ENCODE measurements at regions not wholly inside any gene's neighbourhood (a gene's known extent, or its start where the extent isn't known, plus 50 kb on each side); places are given as distances from the start of the nearest gene placed in this dataset.

GRCh38 chr2:120534457-120534856 lies 188.5 kb downstream of the INHBB start:
- DNase-seq (ENCODE audit: low read depth, low spot score) = no peak
- ChIA-PET CTCF (no interaction called here), POLR2A (no interaction called here)

GRCh38 chr2:120535081-120535480 lies 189.1 kb downstream of the INHBB start:
- no peak for DNase-seq (ENCODE audit: low read depth, low spot score)
- Histone ChIP-seq H3K27ac (ENCODE audit: low read depth, low read length) (no peak overlapping the region), H3K27me3 (ENCODE audit: control insufficient read depth, insufficient read depth, low read length) (peaks cover 55% of the 10 kb centered on the region), H3K9me3 (ENCODE audit: control insufficient read depth, insufficient read depth, low read length) (peaks cover 4% of the 10 kb centered on the region), H3K4me3 (ENCODE audit: low read depth, low read length) (no peak overlapping the region)
- TF ChIP-seq, protein P1, sequence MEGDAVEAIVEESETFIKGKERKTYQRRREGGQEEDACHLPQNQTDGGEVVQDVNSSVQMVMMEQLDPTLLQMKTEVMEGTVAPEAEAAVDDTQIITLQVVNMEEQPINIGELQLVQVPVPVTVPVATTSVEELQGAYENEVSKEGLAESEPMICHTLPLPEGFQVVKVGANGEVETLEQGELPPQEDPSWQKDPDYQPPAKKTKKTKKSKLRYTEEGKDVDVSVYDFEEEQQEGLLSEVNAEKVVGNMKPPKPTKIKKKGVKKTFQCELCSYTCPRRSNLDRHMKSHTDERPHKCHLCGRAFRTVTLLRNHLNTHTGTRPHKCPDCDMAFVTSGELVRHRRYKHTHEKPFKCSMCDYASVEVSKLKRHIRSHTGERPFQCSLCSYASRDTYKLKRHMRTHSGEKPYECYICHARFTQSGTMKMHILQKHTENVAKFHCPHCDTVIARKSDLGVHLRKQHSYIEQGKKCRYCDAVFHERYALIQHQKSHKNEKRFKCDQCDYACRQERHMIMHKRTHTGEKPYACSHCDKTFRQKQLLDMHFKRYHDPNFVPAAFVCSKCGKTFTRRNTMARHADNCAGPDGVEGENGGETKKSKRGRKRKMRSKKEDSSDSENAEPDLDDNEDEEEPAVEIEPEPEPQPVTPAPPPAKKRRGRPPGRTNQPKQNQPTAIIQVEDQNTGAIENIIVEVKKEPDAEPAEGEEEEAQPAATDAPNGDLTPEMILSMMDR (IDR thresholded peaks at IDR 0.05; ENCODE audit: low read depth, low read length) = no peak
- POLR2A ChIA-PET = no interaction called here
- CTCF ChIA-PET = no interaction called here

More at GRCh38 chr2:120534457-120534856, 188.5 kb downstream of the INHBB start:
- H3K27ac ChIP-seq (ENCODE audit: low read depth, low read length) = no peak overlapping the region
- H3K4me3 ChIP-seq (ENCODE audit: low read depth, low read length) = no peak overlapping the region
- TF ChIP-seq, protein P1 (IDR thresholded peaks at IDR 0.05; ENCODE audit: low read depth, low read length) = no peak
- peaks cover 58% of the 10 kb centered on the region for H3K27me3 ChIP-seq (ENCODE audit: control insufficient read depth, insufficient read depth, low read length)
- peaks cover 4% of the 10 kb centered on the region for H3K9me3 ChIP-seq (ENCODE audit: control insufficient read depth, insufficient read depth, low read length)

GRCh38 chr2:120536141-120536540 lies 190.2 kb downstream of the INHBB start:
- H3K4me3 ChIP-seq (ENCODE audit: low read depth, low read length) = no peak overlapping the region
- H3K27ac ChIP-seq (ENCODE audit: low read depth, low read length) = no peak overlapping the region
- DNase-seq (ENCODE audit: low read depth, low spot score) = no peak
- ChIA-PET POLR2A (interaction anchor here (0.6 kb wide), 1 partner anchor 224 kb away, joined by 3 read pairs; no protein-coding TSS in a partner anchor), CTCF (no interaction called here)
- H3K9me3 ChIP-seq (ENCODE audit: control insufficient read depth, insufficient read depth, low read length) = peaks cover 4% of the 10 kb centered on the region
- H3K27me3 ChIP-seq (ENCODE audit: control insufficient read depth, insufficient read depth, low read length) = peaks cover 50% of the 10 kb centered on the region
- TF ChIP-seq, protein P1 (IDR thresholded peaks at IDR 0.05; ENCODE audit: low read depth, low read length) = no peak

DNA sequence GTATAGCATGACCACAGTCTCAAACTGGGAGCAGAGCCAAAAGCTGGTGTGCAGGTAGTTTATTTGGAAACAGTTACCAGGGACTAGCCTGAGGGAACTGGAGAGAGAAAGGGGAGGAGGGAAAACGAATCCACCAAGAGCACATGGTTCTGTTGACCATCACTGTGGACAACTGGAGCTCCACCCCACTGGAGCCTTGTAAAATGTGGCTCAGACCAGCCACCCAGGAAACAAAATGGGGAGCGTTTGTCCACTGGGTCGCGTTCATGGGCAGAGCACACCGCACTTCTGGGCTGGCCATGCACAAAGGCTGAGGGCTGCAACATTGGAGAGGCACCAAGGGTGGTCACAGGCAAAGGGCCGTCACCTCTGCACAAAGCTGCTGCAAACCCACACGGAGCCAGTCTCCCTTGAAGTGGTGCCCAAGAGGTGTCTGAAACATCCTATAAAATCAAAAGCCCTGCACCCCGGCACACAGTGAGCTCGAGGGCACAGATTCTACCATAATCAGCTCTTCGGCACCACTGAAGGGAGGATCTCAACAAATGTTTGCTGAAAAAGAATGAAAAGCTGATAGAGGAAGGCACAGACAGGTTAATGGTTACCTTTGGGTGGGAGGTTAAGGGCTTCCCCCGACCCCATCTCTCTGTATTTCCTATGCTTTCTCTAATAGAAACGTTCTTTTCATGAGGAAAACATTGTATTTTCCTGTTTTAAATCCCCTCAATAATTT lies 192.9 kb downstream of the INHBB start:
- no peak overlapping the region for H3K27ac ChIP-seq (ENCODE audit: low read depth, low read length)
- DNase-seq (ENCODE audit: low read depth, low spot score) = no peak
- ChIA-PET POLR2A (no interaction called here), CTCF (interaction anchor here (0.6 kb wide), 1 partner anchor 17 kb away, joined by 4 read pairs; no protein-coding TSS in a partner anchor)
- peaks cover 4% of the 10 kb centered on the region for H3K9me3 ChIP-seq (ENCODE audit: control insufficient read depth, insufficient read depth, low read length)
- no peak overlapping the region for H3K4me3 ChIP-seq (ENCODE audit: low read depth, low read length)
- H3K27me3 ChIP-seq (ENCODE audit: control insufficient read depth, insufficient read depth, low read length) = peaks cover 34% of the 10 kb centered on the region
- TF ChIP-seq, protein P1 (IDR thresholded peaks at IDR 0.05; ENCODE audit: low read depth, low read length) = no peak

DNA sequence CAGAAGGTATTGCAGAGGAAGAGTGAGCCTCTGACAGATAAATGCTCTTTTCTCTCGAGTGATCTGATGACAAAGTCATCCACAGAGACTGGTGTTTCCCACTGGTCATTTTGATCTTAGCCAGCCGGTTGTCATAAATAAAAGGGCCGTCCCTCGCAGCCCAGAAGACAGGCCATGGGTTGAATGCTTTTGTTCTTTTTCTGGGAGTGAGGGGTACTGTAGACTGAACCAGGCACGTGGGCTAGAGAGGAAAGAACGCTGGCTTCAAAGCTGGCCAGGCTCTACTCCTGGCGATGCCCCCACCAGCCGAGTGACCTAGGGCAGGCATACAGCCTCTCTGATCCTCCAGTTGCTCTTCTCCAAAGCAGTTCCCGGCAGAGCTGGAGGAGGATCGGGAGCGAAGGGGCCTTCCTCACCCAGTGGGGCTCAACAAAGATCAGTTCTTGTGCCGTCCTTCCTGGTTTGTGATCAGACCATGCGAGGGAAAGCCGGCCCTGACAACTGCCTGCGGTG lies 193.5 kb downstream of the INHBB start:
- CTCF ChIA-PET = interaction anchor here (0.6 kb wide), 1 partner anchor 17 kb away, joined by 4 read pairs; no protein-coding TSS in a partner anchor
- Histone ChIP-seq H3K9me3 (ENCODE audit: control insufficient read depth, insufficient read depth, low read length) (peaks cover 4% of the 10 kb centered on the region; the same call in 1 of the 2 replicates), H3K4me3 (ENCODE audit: low read depth, low read length) (no peak overlapping the region), H3K27me3 (ENCODE audit: control insufficient read depth, insufficient read depth, low read length) (peaks cover 31% of the 10 kb centered on the region), H3K27ac (ENCODE audit: low read depth, low read length) (no peak overlapping the region)
- TF ChIP-seq, protein P1 (IDR thresholded peaks at IDR 0.05; ENCODE audit: low read depth, low read length) = no peak
- DNase-seq (ENCODE audit: low read depth, low spot score) = no peak
- POLR2A ChIA-PET = interaction anchor here (1.2 kb wide), 2 partner anchors 20 to 74 kb away, joined by 3 to 11 read pairs; no protein-coding TSS in a partner anchor

All from AG04450 (cell line).